ENCODE measurements at regions not wholly inside any gene's neighbourhood (a gene's known extent, or its start where the extent isn't known, plus 50 kb on each side); places are given as distances from the start of the nearest gene placed in this dataset.

DNA sequence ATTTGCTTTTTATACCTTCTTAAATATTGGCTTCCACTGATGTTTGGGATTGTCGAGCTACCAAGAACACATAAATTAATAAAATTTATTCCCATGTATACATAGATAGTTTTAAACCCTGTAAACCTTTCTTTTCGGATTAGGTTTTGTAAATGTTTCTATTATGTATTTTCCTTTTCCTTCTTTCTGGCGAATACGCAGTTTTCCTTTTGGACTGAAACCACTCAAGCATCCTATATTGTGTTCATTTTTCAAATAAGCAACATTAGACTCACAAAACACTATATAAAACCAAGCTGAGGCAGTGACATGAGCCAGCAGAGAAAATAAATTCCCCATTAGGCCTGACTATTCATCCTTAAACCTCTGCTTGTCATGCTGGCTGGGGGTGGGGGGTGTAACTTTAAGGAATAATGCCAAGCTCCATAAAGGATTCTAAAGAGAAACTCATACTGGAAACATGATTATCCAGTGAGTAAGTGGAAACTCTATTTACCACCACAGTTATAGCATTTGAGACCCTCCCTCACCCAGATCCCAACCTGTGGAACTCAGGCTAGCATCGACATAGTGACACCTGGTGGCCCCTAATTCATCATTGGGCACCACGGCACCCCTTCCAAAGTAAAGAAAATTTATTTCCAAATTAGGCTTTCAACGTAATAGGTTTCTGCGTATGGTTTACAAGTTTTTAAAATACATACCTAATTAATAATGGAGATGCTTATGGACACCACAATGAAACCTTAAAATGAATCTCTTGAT is 86.5 kb upstream of the CELF2 start:
- H3K4me3 ChIP-seq, result no peak overlapping the region
- H3K9me3 ChIP-seq (ENCODE audit: low read depth), result no peaks in the 10 kb centered on the region
- H2AFZ ChIP-seq, result no peak overlapping the region
- 70% methylated on average over 8 of the region's 8 CpGs for WGBS (ENCODE audit: low lambda C conversion rate, missing lambda C conversion rate)
- no peaks in the 10 kb centered on the region for H3K4me1 ChIP-seq (ENCODE audit: insufficient read depth)
- H3K36me3 ChIP-seq (replicated peaks; ENCODE audit: insufficient read depth, low read depth), result no peaks in the 10 kb centered on the region
- no peak overlapping the region for H3K4me2 ChIP-seq
- no peak overlapping the region for H3K27ac ChIP-seq
- H4K20me1 ChIP-seq (ENCODE audit: insufficient read depth, poor library complexity, severe bottlenecking), result no peaks in the 10 kb centered on the region
- no peaks in the 10 kb centered on the region for H3K27me3 ChIP-seq
- TF ChIP-seq, protein P1, sequence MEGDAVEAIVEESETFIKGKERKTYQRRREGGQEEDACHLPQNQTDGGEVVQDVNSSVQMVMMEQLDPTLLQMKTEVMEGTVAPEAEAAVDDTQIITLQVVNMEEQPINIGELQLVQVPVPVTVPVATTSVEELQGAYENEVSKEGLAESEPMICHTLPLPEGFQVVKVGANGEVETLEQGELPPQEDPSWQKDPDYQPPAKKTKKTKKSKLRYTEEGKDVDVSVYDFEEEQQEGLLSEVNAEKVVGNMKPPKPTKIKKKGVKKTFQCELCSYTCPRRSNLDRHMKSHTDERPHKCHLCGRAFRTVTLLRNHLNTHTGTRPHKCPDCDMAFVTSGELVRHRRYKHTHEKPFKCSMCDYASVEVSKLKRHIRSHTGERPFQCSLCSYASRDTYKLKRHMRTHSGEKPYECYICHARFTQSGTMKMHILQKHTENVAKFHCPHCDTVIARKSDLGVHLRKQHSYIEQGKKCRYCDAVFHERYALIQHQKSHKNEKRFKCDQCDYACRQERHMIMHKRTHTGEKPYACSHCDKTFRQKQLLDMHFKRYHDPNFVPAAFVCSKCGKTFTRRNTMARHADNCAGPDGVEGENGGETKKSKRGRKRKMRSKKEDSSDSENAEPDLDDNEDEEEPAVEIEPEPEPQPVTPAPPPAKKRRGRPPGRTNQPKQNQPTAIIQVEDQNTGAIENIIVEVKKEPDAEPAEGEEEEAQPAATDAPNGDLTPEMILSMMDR (IDR thresholded peaks at IDR 0.05; ENCODE audit: poor library complexity), result peak; percentile 30
- TF ChIP-seq EZH2phosphoT487 (IDR thresholded peaks at IDR 0.05; ENCODE audit: low read depth, severe bottlenecking, unreplicated experiment) (peak; percentile 97), EZH2 (IDR thresholded peaks at IDR 0.05; ENCODE audit: borderline replicate concordance) (no peak)
- H3K9me2 ChIP-seq (replicated peaks; ENCODE audit: insufficient read depth), result no peaks in the 10 kb centered on the region
- peak; percentile 24 for DNase-seq (ENCODE audit: low spot score)
- H3K79me2 ChIP-seq, result no peaks in the 10 kb centered on the region

DNA sequence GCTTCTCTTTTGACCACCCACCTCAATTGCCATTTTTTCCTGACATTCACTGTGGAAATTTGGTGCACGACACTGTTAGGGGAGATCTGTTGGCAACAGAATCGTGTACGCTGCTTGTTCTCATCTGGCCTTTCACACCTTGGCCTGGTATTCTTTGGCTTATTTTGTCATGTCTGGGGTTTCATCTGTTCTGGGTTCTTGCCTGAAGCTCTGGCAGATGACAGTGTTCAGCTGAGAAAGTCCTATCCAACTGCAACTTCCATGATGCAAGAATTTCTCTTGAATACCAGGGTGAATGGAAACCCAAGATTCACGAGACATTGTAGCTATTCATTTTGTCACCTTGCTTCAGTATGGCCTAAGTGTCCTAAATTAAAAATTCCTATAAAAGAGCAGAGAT is 82.6 kb upstream of the CELF2 start:
- Histone ChIP-seq H3K27me3 (no peaks in the 10 kb centered on the region), H3K36me3 (replicated peaks; ENCODE audit: insufficient read depth, low read depth) (no peaks in the 10 kb centered on the region), H3K79me2 (no peaks in the 10 kb centered on the region), H3K4me1 (ENCODE audit: insufficient read depth) (no peaks in the 10 kb centered on the region), H3K9me2 (replicated peaks; ENCODE audit: insufficient read depth) (no peaks in the 10 kb centered on the region), H4K20me1 (ENCODE audit: insufficient read depth, poor library complexity, severe bottlenecking) (no peaks in the 10 kb centered on the region), H3K4me2 (no peak overlapping the region), H2AFZ (no peak overlapping the region), H3K4me3 (no peak overlapping the region), H3K9me3 (ENCODE audit: low read depth) (no peaks in the 10 kb centered on the region), H3K27ac (no peak overlapping the region)
- DNase-seq (ENCODE audit: low spot score), result no peak
- no peak for TF ChIP-seq EZH2phosphoT487 (IDR thresholded peaks at IDR 0.05; ENCODE audit: low read depth, severe bottlenecking, unreplicated experiment)
- TF ChIP-seq EZH2 (IDR thresholded peaks at IDR 0.05; ENCODE audit: borderline replicate concordance), result no peak
- TF ChIP-seq, protein P1 (IDR thresholded peaks at IDR 0.05; ENCODE audit: poor library complexity), result no peak
- 97% methylated on average over 4 of the region's 4 CpGs for WGBS (ENCODE audit: low lambda C conversion rate, missing lambda C conversion rate)

DNA sequence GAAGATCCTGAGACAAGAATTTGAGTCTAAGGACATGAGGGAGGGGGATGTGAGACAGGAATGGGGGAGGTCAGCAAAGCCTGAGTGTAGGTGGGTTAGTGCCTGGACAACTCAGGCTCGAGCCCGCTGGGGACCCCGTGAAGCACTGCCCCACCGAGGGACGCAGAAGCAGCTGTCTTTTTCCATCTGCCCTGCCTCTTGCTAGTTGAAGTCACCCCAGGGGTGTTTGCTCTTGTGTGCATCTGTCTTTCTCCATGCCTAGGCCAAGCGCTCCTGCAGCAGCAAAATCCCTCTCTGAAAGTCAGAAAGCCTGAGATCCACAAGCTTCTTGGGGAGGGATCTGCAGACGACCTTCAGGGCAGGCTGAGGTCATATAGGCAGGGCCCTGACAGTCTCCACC is 79.0 kb upstream of the CELF2 start:
- Histone ChIP-seq H3K9me2 (replicated peaks; ENCODE audit: insufficient read depth) (no peaks in the 10 kb centered on the region), H3K9me3 (ENCODE audit: low read depth) (no peaks in the 10 kb centered on the region), H3K4me3 (no peak overlapping the region), H3K27me3 (no peaks in the 10 kb centered on the region), H2AFZ (no peak overlapping the region), H3K27ac (no peak overlapping the region), H3K4me1 (ENCODE audit: insufficient read depth) (no peaks in the 10 kb centered on the region), H3K36me3 (replicated peaks; ENCODE audit: insufficient read depth, low read depth) (no peaks in the 10 kb centered on the region), H4K20me1 (ENCODE audit: insufficient read depth, poor library complexity, severe bottlenecking) (no peaks in the 10 kb centered on the region), H3K4me2 (no peak overlapping the region), H3K79me2 (no peaks in the 10 kb centered on the region)
- TF ChIP-seq EZH2 (IDR thresholded peaks at IDR 0.05; ENCODE audit: borderline replicate concordance) (no peak), EZH2phosphoT487 (IDR thresholded peaks at IDR 0.05; ENCODE audit: low read depth, severe bottlenecking, unreplicated experiment) (no peak)
- TF ChIP-seq, protein P1 (IDR thresholded peaks at IDR 0.05; ENCODE audit: poor library complexity), result no peak
- 89% methylated on average over 7 of the region's 7 CpGs for WGBS (ENCODE audit: low lambda C conversion rate, missing lambda C conversion rate)
- DNase-seq (ENCODE audit: low spot score), result no peak
